GM21447 (cell line): ENCODE measurements at regions not wholly inside any gene's neighbourhood (a gene's known extent, or its start where the extent isn't known, plus 50 kb on each side); places are given as distances from the start of the nearest gene placed in this dataset.
A peak's percentile ranks its signal among the peaks of the same experiment; 100 is the strongest.

ENCODE experiments used
- ATAC-seq: cut with Tn5 transposase; IDR thresholded peaks from one replicate; pipeline ENCODE4 v1.9.1; 2021; ENCODE audit not compliant: unreplicated experiment

DNA sequence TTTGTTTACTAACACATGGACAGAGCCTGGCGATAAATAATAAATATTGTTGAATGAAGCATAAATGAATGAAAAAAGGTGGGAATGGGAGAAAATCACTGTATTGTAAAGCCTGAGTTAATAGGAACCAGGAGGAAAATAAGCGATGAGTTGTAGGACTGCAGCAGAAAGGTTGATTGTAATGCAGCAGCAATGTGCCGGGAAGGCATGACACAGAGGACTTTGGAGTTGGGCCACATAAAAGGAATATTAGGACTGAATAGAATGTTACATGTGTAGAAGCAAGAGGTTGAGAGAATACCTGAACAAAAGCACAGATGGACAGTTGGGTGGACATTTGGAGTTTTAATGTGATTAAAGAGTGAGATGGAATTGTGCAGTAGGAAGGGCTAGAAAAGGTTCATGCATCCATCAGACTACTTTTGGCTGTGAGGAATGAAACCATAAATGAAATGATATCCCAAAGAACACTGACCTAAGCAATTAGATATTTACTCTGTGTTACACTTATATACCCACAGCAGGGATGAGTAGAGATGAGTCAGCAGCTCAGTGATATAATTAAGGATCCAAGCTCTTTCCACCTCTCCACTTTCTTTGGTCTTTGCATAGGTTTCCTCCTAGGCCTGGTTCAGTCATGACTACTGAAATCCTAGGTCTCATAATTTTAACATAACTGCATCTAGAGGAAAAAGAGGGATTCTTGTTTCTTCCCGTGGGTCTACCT is 55.4 kb downstream of the CCER1 start:
- no peak for ATAC-seq

DNA sequence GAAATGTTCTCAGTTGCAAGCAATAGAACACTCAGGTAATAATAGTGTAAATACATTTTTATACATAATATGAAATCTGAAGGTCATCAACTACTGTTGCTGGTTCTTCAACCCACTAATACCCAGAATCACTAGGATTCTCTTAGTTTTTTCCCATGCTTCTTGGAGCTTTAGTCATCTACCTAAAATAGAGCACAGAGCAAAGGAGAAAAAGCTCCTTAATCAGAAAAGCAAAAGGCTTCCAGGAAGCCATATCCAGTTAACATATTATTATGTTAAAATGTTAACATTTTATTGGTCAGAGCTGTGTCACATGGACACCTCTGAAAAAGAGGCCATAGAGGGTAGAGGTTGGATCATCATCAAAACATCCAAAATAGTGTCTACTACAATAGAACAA is 57.0 kb downstream of the CCER1 start:
- no peak for ATAC-seq

DNA sequence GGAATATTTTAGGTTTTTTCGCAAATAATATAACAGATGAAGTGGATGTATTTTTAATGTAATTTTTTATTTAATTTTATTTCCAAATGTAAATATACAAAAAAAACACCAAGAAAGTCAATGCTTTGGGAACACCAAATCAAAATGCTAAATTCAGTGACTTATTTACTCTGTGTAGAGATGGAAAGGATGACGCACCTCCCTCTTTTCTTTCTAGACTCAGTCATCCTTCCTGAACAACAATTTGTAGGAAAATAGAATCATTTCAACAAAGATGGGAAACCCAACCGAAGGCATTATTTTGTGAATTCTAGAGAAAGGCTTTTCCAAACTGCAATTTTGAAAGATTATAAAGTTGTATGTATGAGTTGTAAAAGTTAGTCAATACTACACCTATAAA is 57.7 kb downstream of the CCER1 start:
- ATAC-seq = no peak

DNA sequence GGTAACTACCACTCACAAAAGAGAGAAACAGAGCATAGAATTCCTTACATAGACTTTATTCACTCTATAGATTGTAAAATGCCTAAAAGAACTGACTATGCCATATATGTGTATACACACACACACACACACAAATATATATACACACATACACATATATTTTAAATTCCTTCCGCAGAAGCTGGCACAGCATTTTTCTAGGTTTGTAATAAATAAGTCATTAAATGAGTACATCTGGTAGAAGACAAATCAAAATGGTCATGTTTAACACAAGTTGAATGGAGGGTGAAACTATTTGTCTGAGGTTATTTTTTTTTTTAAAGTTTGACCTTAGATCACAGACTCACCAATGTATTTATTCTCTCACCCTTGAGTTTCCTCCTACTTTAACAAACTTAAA is 58.2 kb downstream of the CCER1 start:
- no peak for ATAC-seq

DNA sequence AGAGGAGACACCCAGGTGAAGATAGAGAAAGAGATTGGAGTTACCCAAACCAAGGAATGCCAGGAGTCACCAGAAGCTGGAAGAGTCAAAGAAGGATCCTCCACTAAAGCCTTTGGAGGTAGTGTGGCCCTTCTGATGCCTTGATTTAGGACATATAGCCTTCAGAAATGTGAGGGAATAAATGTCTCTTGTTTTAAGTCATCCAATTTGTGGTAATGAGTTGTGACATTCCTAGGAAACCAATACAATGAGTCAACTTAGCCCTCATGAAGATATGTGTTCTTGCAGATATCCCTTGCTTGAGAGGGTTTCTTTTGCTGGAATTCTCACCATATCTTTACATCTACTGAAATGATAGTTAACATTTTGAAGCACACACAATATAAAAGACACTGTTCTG is 58.8 kb downstream of the CCER1 start:
- no peak for ATAC-seq

DNA sequence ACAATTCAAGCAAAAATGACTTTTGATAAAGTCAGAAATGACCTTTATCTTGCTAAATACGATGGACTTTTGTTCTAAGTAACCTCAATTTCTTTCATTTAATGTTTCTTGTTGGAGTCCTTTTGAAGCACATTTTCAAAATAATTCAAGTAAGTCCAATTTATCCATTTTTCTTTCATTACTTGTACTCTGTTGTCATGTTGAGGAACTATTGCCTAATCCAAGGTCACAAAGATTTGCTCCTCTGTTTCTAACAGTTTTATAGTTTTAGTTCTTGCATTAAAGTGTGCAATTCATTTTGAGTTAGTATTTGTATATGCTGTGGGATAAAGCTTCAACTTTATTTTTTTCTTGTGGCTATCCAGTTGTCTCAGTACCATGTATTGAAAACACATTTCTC is 66.7 kb downstream of the CCER1 start:
- no peak for ATAC-seq

DNA sequence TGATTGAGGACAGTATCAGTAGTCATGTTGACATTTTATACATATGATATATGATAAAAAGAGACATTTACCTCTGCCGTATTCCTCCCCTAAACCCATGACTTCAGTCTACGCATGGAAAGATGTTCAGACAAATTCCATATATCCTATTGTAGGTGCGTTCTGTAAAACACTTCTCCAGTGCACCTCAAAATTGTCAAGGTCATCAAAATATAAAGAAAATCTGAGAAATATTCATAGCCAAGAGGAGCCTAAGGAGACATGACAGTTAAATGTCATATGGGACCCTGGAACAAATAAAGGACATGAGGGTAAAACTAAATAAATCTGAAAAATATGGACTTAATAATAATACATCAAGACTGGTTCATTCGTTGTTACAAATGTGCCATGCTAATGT is 71.5 kb downstream of the CCER1 start:
- ATAC-seq = no peak

DNA sequence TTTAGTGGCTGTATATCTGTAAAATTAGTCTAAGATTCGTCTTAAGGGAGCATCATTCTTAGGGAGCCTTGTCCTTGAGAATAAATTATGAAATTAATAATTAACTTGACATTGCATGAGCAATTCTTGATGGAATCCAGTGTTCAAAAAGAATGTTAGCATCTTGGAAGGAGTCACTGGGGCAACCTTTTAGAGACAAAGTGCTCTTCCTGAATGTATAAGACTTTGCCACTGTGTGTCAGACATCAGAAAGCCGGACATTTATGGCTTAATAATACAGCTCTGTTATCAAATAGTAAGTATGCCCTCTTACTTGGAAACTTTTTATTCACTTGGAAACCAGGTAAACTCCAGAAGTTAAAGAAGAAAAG is 83.3 kb downstream of the CCER1 start:
- no peak for ATAC-seq

DNA sequence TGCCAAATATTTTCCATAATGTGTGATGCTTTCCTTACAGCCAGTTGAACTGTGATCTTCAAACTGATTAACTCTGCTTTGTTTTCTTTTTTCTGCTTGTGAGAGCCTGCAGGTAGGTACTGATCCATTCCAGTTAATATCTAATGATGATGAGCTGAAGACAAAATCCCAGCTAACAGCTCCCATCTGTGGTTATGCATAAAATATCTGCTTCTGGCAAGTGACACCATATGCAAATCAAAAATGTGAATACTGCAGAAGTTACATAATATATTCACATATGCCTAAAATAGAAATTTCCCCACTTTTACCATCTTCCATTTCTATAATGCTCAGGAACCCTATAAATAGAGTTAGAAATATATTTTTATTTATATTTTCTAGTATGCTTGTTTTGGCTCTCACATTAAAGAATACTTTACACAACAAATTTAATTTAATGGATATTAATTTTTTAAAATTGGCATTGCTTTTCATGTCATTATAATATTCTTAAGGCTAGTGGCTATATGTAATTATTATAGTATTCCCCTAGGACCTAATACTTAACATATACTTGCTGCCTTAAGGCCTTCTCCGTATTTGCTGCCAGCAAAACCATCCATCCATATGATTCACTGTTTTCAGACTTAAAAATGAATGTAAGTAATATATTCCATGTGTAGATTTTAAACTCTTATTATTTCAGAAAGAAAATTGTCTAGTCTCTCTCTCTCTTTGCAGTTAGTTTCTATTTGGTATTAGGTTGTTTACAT is 83.8 kb downstream of the CCER1 start:
- no peak for ATAC-seq

DNA sequence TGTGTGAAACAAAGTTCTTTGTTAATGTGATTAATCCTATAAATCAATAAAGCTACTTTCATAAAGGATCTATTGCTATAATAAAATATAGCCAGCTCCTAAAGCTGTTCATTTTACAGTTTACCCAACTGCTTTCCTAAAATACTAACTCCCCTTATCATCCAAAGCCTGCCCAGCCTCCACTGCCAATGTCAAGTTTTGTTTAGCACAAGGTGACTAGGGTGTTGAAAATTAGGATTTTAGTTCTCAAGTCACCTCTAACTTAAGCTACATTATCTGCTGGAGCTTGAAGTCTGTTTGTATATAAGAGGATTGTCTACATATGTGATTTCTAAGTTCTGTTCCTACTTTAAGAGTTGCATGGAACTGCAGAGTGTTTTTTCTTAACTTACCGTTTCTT is 86.3 kb downstream of the CCER1 start:
- no peak for ATAC-seq

DNA sequence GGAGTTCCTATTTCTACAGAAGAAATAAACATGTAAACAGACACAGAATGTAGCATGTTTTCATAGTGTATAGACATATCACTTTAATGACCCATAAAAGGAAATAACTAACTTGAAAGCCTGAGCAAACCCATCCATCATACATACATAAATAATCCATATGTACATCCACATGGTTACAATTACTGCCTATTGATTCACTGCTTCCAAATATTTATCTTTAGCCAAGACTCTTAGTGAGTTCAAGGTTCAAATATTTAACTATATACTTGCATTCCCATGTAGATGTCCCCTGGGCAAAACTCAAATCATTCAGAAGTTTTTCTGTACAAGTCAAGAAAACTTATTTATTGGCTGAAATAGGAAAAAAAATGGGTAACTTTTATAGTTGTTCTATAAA is 95.4 kb downstream of the CCER1 start:
- no peak for ATAC-seq

DNA sequence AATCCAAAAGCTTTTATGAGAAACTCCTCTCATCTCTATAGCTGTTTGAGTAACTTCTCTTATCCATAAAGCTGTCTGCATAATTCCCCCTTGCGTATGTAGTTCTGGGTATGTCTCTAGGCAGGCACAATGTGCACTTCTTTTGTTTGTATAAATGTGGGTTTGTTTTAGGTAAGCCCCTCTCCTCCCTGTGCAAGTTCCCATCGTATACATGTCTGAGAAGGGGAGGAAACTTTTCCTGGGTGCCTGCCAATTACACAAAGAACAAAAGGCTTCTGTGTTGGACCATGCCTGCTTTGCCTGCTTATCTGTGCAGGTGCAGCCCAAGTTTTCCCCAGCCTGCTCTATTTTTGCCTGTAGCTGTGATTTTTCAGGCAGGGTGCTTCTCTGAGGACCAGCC is 96.7 kb downstream of the CCER1 start:
- ATAC-seq = no peak

DNA sequence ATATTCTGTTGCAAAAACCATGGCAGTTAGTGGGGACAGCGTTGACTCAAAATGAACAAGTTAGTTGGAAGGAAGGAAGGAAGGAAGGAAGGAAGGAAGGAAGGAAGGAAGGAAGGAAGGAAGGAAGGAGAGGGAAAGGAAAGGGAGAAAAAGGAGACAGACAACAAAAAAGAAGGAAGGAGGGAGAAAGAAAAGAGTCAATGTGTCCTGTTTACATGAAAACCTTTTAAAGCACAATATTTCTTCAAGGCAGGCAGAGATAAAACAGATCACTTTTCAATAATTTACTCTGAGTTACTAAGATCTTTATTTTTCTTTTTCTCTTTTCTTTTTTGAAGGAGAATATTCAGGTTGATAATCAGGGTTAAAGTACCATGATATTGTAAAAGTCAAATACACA is 99.4 kb downstream of the CCER1 start:
- no peak for ATAC-seq

DNA sequence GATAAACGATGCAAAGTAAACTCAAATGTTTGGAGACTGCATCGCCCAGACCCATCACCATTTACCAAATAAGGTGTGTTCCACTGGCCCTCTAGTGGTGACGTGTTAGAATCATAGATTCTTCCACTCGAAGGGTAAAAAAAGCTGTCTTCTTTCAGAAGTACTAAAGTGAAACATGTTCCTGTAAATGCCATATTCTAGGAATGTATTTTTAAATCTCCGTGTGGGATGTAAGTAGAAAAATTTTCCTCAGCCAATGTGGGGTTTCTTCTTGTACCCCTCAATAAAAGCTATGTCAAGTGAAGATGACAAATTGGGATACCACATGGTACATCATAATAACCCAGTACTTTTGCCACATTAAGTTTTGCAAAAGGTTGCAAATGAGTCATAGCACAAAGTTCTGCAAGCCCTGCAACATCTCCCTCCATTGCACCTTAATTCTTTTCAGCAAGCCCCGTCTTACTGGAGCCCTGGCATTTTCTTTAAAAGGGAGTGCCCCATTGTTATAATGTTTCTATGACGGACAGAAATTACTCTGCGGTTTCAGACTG is 100.8 kb downstream of the CCER1 start:
- ATAC-seq = peak; percentile 60

DNA sequence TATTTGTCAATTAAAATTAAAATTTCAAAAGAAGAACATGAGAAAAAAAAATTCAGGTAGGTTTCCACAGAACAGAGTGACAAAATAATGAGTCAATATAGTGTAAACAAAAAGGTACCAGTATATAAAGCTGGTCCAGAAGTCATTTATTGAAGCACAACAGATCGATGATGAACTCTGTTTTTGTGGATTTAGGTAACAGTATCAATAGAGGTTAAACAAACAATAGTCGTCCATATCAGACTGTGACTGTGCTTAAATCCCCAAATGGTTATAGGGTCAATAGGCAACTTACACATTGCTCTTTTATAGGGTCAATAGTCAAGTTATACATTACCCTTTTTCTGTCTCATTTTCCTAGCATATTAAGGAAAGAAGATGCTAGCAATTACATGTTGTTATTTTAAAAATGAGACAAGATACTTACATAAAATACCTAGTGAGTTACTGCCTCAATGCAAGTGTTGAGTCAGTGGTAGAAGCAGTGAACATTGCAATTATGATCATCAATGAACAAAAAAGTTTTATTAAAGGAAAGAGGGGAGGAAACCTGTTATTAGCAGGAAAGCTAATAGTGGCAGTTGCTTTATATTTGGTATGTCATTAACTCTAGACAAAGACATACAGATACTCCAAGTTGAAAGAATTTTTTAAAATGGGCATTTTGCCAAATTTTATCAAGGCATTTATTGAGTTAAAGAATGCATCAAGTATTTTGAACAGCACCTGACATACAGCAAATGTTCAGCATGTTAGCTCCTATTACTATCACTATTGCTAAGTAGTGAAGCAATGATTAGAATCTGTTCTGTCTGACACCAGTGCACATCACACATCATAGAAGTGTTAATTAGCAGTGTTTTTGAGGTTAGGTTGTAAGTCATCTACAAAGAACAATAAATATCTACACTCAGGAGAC is 102.9 kb downstream of the CCER1 start:
- no peak for ATAC-seq

DNA sequence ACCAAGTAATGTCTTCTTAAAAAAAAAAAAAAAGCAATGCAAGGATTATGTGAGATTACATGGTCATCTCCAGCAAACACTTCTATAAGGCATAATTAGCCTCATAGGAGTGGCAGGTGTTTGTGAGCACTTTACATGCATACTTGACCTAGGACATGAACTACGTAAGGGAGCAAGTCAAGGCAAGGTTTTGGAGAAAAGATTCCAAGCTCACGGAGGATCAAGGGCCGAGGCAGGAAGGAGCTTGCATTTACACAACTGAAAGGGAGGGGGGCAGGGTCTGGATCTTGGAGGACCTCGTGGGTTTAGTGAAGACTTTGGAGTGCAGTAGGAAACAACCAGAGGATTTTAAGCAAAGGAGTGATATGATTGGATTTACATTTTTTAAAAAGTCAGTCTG is 112.5 kb downstream of the CCER1 start:
- ATAC-seq = no peak

DNA sequence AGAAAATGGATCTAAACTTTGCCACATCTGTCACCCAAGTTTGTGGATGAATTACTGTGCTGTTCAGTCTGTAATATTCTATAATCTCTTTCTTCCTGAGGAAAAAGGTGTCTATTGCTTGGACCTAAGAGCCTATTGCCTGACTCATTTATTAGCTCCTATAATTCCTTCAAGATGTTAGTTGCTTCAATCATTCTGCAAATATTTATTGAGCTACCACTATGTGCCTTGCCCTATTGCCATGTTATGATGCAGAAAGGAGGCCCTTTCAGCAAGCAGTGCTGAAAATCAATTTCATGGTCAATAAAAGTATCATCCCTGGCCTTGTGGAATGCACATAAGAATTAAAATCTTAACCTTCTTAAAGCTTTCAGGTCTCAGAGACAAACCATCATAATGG is 113.6 kb downstream of the CCER1 start:
- ATAC-seq = no peak

DNA sequence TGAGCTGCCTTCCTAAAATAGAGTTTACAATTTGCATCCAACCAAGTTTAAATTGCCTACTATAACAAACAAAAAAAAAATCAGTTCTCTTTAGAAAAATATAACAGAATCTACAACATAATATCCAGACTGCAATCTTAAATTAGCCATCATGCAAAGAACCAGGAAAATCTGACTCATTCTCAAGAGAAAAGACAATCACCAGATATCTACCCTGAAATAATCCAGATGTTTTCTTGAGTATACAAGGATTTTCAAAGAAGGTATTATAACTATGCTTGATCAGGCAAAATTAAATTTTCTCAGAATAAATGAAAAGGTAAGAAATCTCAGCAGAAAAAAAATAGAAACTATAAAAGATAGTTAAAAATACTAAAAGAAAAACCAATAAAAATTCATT is 115.6 kb downstream of the CCER1 start:
- no peak for ATAC-seq

DNA sequence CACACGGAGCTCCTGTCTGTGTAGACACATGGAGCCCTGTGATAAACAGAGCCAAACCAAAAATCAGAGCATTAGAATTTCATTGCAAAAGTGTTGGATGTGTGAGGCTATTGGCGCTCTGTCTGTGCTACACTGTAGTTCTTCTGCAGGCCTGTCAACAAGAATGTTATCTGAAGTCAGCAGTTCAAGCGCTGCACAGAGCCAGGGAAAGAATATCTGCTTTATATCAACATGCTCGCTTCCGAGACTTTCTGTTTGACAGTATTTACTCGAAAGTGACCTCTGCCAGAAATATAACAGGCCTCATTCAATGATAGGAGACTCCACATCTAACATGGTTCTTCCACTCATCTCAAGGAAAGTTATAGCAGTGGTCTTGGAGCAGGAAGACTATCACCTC is 118.3 kb downstream of the CCER1 start:
- ATAC-seq = no peak

DNA sequence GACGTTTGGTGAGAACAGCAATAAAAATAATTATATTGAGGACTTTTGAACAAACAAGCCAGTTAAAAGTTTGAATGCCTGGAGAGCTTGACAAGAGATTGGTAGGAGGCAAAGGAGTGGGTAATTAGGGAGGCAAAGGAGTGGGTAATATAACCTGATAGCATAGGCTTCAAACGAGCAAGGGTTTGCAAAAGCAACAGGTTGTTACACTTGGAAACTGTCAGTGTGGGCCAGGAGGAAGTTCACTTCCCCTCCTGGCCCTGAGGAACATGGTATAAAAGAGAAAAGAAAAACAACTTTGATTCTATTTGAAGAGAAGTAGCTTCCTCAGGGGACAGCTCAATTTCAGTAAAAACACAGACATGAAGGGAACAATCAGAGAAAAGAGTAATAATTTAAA is 121.7 kb downstream of the CCER1 start:
- no peak for ATAC-seq

DNA sequence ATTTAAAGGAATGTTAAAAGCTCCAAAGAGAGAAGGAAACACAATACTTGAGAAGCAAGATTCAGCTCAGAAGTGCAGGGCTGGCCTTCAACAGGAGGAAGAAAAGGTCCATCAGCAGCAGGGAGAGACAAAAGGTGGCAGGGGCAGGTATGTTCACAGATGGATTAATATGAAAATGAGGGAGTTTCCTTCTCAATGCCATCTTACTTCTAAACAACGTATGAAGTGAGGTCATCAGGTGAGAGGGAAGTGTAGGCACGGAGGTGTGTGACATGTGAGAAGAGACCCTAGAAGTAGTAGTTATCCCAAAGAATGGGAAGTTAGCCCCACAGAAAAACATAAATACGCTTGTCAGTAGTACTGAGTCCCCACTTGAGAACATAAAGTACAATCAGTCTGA is 122.5 kb downstream of the CCER1 start:
- no peak for ATAC-seq

DNA sequence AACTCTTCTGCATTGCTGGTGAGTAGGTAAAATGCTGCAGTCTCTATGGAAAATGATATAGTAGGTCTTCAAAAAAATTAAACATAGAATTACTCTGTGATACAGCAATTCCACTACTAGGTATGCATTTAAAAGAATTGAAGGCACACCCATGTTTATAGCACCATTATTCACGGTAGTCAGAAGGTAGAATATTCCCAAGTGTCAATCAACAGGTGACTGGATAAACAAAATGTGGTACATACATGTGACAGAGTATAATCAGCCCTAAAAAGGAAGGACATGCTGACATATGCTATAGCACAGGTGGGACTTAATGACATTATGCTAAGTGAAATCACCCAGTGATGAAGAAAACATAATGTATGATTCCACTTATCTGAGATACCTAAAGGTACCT is 123.3 kb downstream of the CCER1 start:
- ATAC-seq = no peak
